ENCODE measurements at regions not wholly inside any gene's neighbourhood (a gene's known extent, or its start where the extent isn't known, plus 50 kb on each side); places are given as distances from the start of the nearest gene placed in this dataset.

GRCh38 chr3:109553591-109554371 is 216.4 kb upstream of the DPPA4 start:
- no peak overlapping the region for H3K4me3 Mint-ChIP-seq
- H3K36me3 Mint-ChIP-seq = no peaks in the 10 kb centered on the region
- Histone ChIP-seq H3K9me3 (ENCODE audit: control insufficient read depth, insufficient read depth, low read length) (no peaks in the 10 kb centered on the region), H3K4me1 (ENCODE audit: control insufficient read depth, insufficient read depth, low read length) (no peaks in the 10 kb centered on the region), H3K27me3 (ENCODE audit: control insufficient read depth, insufficient read depth, low read length) (no peaks in the 10 kb centered on the region), H3K4me3 (ENCODE audit: low read length) (no peak overlapping the region), H3K27ac (ENCODE audit: low read length) (no peak overlapping the region), H3K36me3 (ENCODE audit: control insufficient read depth, insufficient read depth, low read length) (no peaks in the 10 kb centered on the region)
- H3K4me1 Mint-ChIP-seq = no peaks in the 10 kb centered on the region
- intact Hi-C loops (cut with micrococcal nuclease) = no loop called here
- no peak for DNase-seq
- ATAC-seq = no peak
- H3K9me3 Mint-ChIP-seq = peaks cover 7% of the 10 kb centered on the region in 2 donors
- H3K27ac Mint-ChIP-seq = no peak overlapping the region
- 71% methylated on average over 4 of the region's 4 CpGs for WGBS (ENCODE audit: insufficient coverage)
- TF ChIP-seq CTCF (IDR thresholded peaks at IDR 0.05) = no peak
- H3K27me3 Mint-ChIP-seq (ENCODE audit: low read depth in 2 of 2) = no peaks in the 10 kb centered on the region

GRCh38 chr3:109559389-109559788 is 222.0 kb upstream of the DPPA4 start:
- Mint-ChIP-seq H3K36me3 (no peaks in the 10 kb centered on the region), H3K4me3 (no peak overlapping the region), H3K9me3 (peaks cover 9 to 12% of the 10 kb centered on the region in 2 donors), H3K4me1 (no peaks in the 10 kb centered on the region), H3K27ac (no peak overlapping the region), H3K27me3 (ENCODE audit: low read depth in 2 of 2) (no peaks in the 10 kb centered on the region)
- Histone ChIP-seq H3K27ac (ENCODE audit: low read length) (no peak overlapping the region), H3K27me3 (ENCODE audit: control insufficient read depth, insufficient read depth, low read length) (no peaks in the 10 kb centered on the region), H3K36me3 (ENCODE audit: control insufficient read depth, insufficient read depth, low read length) (no peaks in the 10 kb centered on the region), H3K4me1 (ENCODE audit: control insufficient read depth, insufficient read depth, low read length) (no peaks in the 10 kb centered on the region), H3K9me3 (ENCODE audit: control insufficient read depth, insufficient read depth, low read length) (peaks cover 5% of the 10 kb centered on the region), H3K4me3 (ENCODE audit: low read length) (no peak overlapping the region)
- 100% methylated on average over 1 of the region's 1 CpG for WGBS (ENCODE audit: insufficient coverage)
- intact Hi-C loops (cut with micrococcal nuclease) = no loop called here
- ATAC-seq = no peak
- TF ChIP-seq CTCF (IDR thresholded peaks at IDR 0.05) = no peak
- DNase-seq = no peak

- Histone ChIP-seq H3K27me3 (ENCODE audit: control insufficient read depth, insufficient read depth, low read length) (no peaks in the 10 kb centered on the region), H3K9me3 (ENCODE audit: control insufficient read depth, insufficient read depth, low read length) (peaks cover 5% of the 10 kb centered on the region), H3K36me3 (ENCODE audit: control insufficient read depth, insufficient read depth, low read length) (no peaks in the 10 kb centered on the region), H3K4me3 (ENCODE audit: low read length) (no peak overlapping the region), H3K27ac (ENCODE audit: low read length) (no peak overlapping the region), H3K4me1 (ENCODE audit: control insufficient read depth, insufficient read depth, low read length) (no peaks in the 10 kb centered on the region)
- Mint-ChIP-seq H3K27ac (no peak overlapping the region), H3K4me1 (no peaks in the 10 kb centered on the region), H3K4me3 (no peak overlapping the region), H3K36me3 (no peaks in the 10 kb centered on the region), H3K9me3 (peaks cover 5 to 15% of the 10 kb centered on the region in 2 donors), H3K27me3 (ENCODE audit: low read depth in 2 of 2) (no peaks in the 10 kb centered on the region)
- WGBS (ENCODE audit: insufficient coverage) = 79% methylated on average over 4 of the region's 7 CpGs
- TF ChIP-seq CTCF (IDR thresholded peaks at IDR 0.05) = no peak
- intact Hi-C loops (cut with micrococcal nuclease) = no loop called here
- ATAC-seq (no peak), DNase-seq (peak in 1 of 2 donors; percentile 61)
Measured at GRCh38 chr3:109563149-109563548, 225.8 kb upstream of the DPPA4 start.
